Epithelial cell of proximal tubule (primary cell): ENCODE measurements at regions not wholly inside any gene's neighbourhood (a gene's known extent, or its start where the extent isn't known, plus 50 kb on each side); places are given as distances from the start of the nearest gene placed in this dataset.

Experiments used
- DNase-seq: peaks from one replicate; pipeline ENCODE4 v3.0.0-alpha.2; 2011; ENCODE audit warnings: low read depth
- H3K4me3 ChIP-seq: 2 replicates; pipeline ENCODE4 v1.5.1; 2011; ENCODE audit warnings: low read depth, mild to moderate bottlenecking, low read length
- CTCF ChIP-seq: conservative IDR thresholded peaks from 2 replicates; pipeline ENCODE4 v1.5.1; 2012; ENCODE audit warnings: low read depth, mild to moderate bottlenecking, low read length

- peak overlapping the region; percentile 2 for H3K4me3 ChIP-seq
- TF ChIP-seq CTCF = no peak
- no peak for DNase-seq
These were observed 104.1 kb upstream of the HNRNPU start for GRCh38 chr1:244968471-244968871.

GRCh38 chr1:244967159-244967558 lies 102.8 kb upstream of the HNRNPU start:
- no peak for TF ChIP-seq CTCF
- H3K4me3 ChIP-seq = no peak overlapping the region
- no peak for DNase-seq

GRCh38 chr1:244965185-244966030 lies 101.1 kb upstream of the HNRNPU start:
- no peak for DNase-seq
- TF ChIP-seq CTCF = no peak
- no peak overlapping the region for H3K4me3 ChIP-seq

- no peak for TF ChIP-seq CTCF
- DNase-seq = no peak
- H3K4me3 ChIP-seq = peak overlapping the region; percentile 9
These were observed 100.0 kb upstream of the HNRNPU start for GRCh38 chr1:244964112-244964971.

GRCh38 chr1:244963231-244963826 lies 99.0 kb upstream of the HNRNPU start:
- H3K4me3 ChIP-seq = no peak overlapping the region
- no peak for TF ChIP-seq CTCF
- DNase-seq = no peak

- DNase-seq = no peak
- no peak overlapping the region for H3K4me3 ChIP-seq
- TF ChIP-seq CTCF = no peak
These were observed 97.8 kb upstream of the HNRNPU start for GRCh38 chr1:244962130-244962529.
